ENCODE measurements at regions not wholly inside any gene's neighbourhood (a gene's known extent, or its start where the extent isn't known, plus 50 kb on each side); places are given as distances from the start of the nearest gene placed in this dataset.
"Not testable (repeated sequence)": the region's sequence is repeated elsewhere in the genome, so short reads cannot be mapped to it uniquely, and the experiment has no call there.

DNA sequence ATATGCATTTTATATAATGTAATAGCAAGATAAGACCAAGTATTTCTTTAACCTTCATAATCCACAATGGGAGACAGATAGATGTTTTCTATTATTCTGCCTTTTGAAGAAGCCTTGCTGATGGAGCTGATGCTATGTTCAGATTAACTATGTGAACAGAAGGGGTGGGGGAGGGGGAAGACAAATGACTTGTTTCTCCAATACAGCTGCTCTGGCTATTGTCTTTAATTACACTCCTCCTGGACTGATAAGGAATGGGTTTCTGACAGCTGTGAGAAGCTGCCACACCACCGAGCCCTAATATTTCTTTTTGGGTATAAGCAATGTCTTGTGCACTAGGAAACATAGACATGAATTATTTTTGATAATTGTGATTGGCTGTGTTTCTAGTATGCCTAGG is 62.0 kb downstream of the CAVIN4 start:
- no peak for DNase-seq (ENCODE audit: low read depth, low spot score)

DNA sequence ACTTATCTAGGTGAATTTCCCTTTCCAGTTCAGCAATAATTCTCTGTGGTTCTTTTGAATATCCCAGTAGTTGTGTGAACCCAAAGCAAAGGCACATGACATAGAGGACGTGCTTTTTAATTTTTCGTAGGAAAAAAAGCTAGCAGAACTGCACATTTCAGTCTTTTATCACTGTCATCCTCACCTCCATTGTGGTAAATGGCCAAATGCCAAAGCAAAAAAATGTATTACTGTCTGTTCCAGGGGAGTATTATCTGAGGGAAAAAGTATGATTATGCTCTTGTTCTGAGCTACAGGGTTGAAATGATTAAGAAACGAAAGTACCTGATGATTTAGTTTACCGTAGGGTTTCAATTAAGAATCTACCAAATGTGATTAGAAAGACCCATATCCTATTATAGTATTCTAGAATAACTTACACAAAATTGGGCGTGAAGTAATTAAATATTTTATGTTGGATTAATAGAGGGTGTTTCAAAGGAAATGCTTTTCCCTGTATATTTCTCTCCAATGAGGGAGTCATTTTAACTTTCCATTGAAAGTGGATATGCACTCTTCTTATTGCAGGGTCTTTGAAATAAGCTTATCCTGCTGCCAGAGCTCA is 62.7 kb downstream of the CAVIN4 start:
- no peak for DNase-seq (ENCODE audit: low read depth, low spot score)

DNA sequence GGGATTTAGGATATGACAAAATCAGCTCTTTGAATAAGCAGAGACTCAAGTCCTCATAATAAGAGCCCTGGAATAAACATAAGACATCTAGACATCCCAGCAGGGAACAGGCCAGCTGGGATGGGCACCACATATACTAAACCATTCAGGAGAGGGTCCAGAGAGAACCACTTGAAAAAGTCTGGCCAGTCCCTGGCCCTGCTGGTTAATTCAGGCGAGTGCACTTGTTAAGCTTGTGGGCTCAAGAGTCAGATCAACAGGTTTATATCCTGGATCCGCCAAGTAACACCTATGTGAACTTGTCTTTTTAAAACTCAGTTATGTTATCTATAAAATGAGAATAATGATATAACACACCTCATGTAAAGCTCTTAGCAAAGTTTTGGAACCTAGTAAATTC is 63.3 kb downstream of the CAVIN4 start:
- no peak for DNase-seq (ENCODE audit: low read depth, low spot score)

DNA sequence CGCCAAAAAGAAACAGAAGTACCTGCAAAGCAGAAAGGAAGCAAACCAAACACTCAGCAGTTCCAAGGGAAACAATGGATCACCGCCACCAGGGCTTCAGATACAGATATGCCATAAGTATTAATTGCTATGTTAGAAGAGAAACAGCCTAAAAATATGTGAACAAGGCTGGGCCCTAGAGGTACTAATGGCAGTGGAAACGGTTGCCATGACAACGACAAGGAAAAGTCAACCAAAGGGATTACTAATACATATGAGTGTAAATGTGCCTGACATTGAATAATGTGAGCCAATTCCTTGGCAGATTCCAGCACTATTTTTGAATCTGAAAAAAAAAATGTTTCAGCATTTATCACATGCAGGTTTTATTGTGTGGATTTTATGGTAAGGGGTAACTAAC is 75.0 kb downstream of the CAVIN4 start:
- no peak for DNase-seq (ENCODE audit: low read depth, low spot score)

DNA sequence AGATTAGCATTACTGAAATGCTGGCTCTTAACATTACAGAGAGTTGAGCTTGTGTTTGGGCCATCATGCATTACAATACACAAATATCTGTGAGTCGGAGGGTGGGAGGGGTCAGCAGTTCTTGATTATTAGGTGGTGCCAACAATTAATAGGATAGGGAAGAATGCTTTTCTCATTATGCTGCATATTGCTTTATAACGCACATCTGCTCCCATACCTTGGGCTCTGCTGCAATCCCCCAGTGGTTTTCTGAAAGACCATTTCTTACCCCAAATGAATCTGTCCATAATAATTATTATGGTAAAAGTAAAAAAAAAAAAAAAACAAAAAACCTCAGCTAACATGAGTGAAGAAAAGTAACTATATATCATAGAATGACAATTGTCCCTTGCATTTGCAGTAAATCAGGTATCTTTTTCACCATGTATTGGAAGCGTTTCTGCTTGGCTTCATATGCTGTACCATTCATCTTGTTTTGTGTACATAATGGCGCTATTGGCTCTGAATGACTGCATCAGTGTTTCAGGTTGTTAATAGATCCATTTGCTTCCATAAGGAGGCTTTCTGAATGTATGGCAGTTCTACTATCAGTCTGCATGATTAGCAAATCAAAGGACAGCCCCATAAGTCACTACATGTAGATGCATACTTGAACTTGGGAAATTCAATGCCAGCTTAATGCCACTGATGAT is 75.9 kb downstream of the CAVIN4 start:
- DNase-seq (ENCODE audit: low read depth, low spot score), result no peak

DNA sequence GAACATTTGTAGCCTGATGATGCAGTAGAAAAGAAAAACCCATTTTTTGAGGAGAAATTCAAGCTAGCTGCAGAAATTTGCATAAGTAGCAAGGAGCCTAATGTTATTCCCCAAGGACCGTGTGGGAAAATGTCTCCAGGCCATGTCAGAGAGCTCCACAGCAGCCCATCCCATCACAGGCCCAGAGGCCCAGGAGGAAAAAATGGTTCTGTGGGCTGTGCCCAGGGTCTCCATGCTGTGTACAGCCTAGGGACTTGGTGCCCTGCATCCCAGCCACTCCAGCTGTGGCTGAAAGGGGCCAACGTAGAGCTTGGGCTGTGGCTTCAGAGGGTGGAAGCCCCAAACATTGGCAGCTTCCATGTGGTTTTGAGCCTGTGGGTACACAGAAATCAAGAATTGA is 79.0 kb downstream of the CAVIN4 start:
- DNase-seq (ENCODE audit: low read depth, low spot score), result not testable (repeated sequence)

DNA sequence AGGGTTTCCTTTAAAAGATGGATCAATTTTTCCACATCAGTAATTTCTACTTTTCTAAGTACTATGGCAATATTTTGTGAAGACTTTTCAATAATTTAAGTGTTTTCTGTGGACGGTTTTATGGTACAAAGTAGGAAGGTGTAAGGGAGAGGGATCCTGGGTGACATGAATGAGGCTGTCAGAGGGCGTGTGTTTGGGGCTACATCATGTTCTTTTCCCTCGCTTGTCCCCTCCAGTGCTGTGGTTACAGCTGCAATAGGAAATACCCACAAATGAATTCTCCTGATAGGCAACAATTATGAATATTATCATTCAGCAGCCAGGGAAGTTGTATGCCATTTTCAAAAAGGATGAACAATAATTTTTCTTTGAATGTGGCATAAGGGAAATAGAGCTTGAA is 83.8 kb downstream of the CAVIN4 start:
- DNase-seq (ENCODE audit: low read depth, low spot score), result no peak

DNA sequence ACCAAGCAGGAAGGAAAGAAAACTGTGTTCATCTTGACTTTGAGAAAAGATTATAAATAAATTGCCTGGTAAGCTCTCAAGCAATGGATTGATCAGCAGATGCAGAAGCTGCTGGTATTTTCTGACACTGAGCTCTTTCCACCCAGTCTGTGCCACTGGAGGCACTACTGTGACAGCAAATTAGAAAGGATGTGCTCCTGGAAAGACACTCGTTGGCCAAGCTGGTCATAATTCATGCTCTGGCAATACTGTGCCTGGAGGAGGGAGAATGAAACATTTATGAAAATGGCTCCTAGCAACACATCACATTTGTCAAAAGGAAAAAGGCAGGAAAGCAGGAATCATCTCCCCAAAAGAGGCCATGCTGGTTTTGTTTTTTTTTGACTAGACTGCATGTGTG is 84.2 kb downstream of the CAVIN4 start:
- no peak for DNase-seq (ENCODE audit: low read depth, low spot score)

DNA sequence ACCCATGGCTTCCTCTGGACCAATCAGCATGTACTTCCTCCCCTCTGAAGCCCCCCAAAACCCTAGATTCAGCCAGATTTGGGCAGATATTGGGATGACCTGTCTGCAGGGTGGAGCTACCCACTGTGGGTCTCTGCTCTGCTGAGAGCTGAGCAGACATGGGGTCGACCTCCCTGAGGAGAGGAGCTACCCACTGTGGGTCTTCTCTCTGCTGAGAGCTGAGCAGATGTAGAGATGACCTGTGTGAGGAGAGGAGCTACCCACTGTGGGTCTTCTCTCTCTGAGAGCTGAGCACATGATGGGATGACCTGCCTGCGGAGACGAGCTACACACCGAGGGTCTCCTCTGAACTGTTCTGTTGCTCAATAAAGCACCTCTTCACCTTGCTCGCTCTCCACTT is 89.6 kb downstream of the CAVIN4 start:
- no peak for DNase-seq (ENCODE audit: low read depth, low spot score)

DNA sequence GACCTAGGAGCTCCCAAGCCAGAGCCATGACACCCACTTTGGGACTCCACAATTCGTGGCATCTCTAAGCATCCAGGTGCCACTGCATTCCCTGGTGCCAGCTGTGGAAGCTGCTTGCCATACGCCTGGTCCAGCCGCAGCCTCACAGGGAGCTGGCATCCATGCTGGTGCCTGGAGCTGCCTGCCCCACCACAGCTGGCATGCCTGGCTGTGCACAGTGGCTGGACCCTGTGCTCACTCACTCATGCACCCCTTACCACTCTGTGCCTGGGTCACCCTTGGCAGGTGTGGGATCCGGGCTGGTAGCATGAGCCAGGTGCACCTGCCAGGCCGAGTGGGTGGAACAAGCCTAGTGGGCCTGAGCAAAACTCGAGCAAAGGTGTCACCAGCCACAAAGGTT is 90.1 kb downstream of the CAVIN4 start:
- DNase-seq (ENCODE audit: low read depth, low spot score), result no peak

DNA sequence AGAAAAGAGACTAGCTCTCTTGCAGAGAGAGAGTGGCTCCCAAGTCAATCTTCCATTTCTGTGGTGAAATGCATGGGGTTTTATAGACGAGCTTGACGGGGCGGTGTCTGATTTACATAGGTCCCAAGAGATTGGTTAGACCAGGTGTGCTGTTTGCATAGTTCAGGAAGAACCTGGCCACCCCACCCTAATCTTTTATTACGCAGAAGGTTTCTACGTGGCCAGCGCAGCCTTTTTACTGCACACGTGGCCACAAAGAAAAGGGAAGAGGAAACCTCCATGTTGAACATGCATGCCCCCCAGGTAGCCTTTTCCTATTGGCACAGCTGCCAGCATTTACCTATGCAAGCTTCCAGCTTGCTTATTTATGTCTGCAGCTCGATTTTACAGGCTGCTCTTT is 92.1 kb downstream of the CAVIN4 start:
- DNase-seq (ENCODE audit: low read depth, low spot score), result peak; percentile 49

DNA sequence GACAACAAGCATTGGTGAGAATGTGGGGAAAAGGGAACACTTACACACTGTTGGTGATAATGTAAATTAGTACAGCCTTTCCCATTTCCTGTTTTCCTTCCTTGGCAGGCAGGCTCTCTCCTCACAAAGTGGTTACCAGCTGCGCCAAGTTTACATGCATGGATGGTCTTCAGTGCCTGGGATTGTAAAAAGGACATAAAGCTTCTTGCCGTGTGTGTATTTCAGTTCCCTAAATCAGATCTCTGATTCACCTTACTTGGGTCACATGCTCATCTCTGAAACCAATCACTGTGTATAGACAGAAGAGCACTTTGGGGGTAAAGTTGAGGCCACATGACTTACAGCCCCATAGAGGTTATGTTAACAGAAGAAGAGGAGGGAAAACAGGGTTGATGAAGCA is 92.8 kb downstream of the CAVIN4 start:
- no peak for DNase-seq (ENCODE audit: low read depth, low spot score)

DNA sequence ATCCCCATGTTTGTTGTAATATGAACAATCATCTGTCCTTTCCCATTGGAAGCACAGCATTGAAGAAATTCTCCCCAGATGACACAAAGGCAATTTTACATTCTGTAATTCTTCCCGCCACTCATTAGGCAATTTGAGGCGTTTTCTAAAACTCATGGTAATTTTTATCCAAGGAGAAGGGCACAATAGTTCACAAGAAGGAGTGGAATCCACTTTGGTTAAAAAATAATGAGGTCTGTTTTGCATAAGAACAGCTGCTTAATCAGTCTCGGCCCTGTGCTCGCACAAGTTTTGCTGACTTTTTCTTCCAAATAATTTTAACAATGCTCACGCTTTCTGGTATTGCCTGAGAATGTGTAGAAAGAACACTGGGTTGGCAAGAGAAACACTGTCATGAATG is 94.0 kb downstream of the CAVIN4 start:
- no peak for DNase-seq (ENCODE audit: low read depth, low spot score)

DNA sequence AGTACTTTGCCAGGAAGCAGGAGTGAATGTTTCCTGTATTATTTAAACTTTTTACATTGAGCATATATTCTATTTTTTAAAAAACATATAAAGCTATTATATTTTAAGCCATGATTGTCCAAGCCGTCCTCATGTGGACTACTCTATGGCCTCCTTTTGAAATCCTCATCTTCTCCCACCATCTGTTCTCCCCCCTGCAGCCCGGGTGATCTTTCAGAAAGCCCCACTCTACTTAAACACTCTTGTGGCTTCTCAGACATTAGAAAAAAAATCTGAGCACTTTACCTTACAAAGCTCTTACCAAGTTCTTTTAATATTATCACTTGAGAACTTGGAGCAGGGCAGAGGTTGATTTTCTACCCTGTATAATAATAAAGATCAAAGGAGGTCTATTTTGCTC is 95.4 kb downstream of the CAVIN4 start:
- DNase-seq (ENCODE audit: low read depth, low spot score), result no peak

DNA sequence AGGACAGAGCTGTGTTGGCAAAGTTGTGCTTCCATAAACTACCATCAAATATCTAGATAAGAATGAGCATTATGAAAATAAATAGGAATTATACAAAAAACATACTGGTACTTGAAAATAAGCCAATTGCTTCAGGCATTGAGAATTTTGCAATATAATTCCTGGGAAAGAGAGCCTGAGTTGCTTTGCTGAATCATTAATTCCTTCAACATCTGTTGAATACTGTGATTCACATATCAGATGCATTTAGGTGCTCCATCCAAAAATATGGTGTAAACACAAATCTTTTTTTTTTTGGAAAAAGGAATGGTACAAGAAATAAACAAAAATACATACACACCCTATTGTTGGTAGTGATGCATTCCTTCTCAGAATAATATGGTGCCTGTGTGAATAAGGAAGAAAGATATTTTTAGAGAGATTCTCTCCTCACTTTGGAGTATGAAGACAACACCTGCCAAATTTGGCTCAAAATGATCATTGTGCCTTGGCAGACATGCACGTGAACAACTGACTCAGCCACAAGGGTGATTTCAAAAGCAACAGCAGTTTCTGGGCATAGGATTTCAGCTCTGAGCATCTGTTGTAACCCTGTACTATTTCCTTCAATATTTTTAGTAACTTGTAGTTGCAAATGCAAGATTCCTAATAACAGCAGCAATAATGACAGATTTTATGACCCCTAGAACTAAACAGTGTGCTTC is 96.7 kb downstream of the CAVIN4 start:
- no peak for DNase-seq (ENCODE audit: low read depth, low spot score)

DNA sequence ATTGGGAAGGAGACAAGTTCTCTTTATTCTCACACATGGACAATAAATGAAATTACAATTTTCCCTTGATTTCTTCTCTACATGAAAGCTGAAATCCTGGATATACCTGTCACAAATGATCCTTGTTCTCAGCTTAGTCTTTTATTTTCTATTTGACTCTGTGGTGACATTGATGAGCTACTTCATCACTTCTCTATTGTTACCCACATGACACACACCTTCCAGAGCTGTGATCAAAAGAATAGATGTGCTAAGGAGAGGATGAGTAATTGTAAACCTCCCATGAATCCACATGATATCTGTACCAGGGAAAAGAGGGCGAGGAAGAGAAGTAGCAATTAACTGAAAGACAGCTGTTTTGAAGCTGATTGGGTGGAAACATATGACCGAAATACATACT is 102.0 kb downstream of the CAVIN4 start:
- no peak for DNase-seq (ENCODE audit: low read depth, low spot score)

DNA sequence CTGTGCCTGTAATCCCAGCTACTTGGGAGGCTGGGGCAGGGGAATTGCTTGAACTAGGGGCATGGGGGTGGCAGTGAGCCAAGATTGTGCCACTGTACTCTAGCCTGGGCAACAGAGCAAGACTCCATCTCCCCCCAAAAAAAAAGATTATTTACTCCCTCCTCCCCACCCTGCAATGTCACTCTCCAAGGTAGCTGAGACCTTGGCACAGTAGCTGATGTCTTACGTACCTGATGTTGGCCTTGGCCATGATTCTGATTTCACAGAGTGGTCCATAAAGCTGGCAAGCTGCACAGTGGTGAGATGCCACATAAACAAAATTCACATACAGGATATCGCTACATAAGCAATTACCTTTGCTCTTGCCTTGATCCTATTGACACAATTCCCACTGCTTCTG is 108.5 kb downstream of the CAVIN4 start:
- DNase-seq (ENCODE audit: low read depth, low spot score), result no peak

DNA sequence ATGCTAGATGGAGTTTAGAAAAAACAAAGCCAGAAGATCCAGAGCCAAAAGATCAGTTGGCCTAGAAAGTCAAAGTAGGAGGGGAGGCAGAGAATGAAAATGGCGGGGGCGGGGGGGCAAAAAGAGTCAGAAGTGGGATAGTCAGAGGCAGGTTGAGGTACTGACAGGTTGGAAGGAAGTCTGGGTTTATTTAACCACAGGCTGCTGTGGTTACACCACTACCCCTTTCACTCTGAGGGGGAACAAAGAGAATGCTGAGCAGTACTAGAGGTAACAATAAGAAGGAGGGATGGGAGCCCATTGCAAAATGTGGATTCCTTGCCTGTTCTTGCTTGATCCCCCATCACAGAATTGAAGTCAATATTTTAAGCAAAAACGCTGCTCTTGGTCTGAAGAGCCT is 111.8 kb downstream of the CAVIN4 start:
- no peak for DNase-seq (ENCODE audit: low read depth, low spot score)

DNA sequence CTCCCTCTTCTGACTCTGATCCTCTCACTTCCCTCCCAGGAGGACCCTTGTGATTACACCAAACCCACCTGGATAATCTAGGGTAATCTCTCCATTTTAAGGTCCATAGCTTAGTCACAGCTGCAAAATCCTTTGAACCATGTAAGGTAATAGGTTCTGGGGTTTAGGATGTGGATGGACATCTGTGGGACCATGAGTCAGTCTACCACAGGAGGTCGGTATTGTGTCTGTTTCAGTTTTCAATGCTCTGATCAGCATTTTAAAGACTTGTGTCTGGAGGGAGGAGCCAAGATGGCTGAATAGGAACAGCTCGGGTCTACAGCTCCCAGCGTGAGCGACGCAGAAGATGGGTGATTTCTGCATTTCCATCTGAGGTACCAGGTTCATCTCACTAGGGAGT is 112.6 kb downstream of the CAVIN4 start:
- no peak for DNase-seq (ENCODE audit: low read depth, low spot score)

DNA sequence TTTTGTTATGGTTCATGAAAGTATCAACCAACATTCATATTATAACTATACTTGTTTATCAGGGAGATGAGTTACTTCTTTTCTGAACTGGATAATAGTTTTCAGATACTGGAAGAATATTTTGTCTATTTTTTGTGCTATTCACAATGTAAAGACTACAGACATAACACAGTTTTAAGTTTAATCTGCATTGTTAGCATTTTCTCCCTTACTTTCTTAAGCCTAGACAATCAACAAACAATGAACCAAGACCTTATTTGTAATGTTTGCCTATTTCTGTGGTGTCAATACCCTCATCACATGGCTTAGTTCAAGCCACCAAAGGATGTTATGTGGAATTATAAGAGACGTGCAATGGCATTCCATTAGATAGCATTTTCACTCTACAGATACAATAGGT is 119.5 kb downstream of the CAVIN4 start:
- no peak for DNase-seq (ENCODE audit: low read depth, low spot score)

DNA sequence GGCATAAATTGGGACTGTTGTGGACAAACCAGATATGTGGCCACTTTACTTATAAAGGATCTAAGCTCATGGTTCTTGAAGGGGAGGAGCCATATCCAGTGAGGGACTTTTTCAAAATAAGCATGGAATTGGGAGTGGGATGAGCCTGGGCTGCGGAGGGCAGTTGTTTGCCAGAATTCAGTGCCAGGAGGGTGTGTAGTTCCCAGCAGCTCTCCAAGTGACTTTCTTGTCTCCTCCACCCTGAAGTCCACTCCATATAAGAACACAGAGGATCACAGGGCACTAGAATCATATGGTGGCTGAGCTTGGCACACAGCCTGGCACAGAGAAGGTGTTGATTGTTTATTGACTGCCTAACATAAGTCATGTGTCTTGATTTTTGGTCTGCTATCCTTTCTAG is 121.1 kb downstream of the CAVIN4 start:
- DNase-seq (ENCODE audit: low read depth, low spot score), result no peak

DNA sequence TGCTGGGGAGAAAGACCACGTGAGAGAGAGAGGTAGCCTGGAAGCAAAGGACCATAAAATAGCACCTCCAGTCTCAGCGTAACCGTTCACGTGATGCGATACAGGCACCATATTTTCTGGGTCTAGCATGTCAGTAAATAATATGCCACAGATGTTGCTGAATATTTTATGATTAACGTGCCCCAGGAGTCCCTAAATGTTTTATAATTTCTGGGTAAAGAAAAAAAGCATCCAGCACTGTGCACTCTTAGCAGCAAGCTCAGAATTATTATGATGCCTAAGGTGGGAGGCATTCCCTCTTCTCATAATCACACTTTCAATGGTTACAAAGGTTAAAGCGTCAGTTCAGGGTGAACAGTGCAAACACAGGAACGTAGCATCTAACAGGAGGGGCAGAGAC is 121.8 kb downstream of the CAVIN4 start:
- no peak for DNase-seq (ENCODE audit: low read depth, low spot score)

DNA sequence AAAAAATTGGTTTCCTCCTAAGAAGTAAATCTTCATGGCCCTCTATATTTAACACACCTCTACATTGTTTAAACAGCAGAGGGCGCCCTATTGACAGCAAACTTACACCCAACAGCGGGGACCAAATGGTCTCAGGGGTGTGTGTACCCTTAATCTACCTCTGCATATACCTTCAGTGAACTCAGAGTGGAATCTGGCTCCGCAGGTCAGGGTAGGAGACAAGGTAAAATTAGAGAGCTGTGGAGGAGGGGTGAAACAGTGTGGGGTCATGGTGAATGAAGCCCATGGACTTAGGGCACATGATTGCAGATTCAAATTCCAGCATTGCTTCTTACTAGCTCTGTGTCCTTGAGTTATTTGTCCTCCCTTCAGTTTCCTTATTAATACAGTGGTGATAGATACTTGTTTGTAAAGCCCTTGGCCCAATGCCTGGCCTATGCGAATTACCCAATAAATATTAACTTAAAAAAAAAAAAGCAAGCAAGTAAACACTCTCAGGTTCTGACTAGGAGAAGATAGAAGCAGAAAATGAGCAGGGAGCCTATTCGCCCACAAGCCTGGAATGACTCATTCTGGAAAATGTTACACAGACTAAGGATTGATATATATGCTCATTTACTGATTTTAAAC is 122.9 kb downstream of the CAVIN4 start:
- peak; percentile 37 for DNase-seq (ENCODE audit: low read depth, low spot score)

All from ELF-1 (cell line).